Ectodermal cell (in vitro differentiated cells): ENCODE measurements at regions not wholly inside any gene's neighbourhood (a gene's known extent, or its start where the extent isn't known, plus 50 kb on each side); places are given as distances from the start of the nearest gene placed in this dataset.
"Not testable (repeated sequence)": the region's sequence is repeated elsewhere in the genome, so short reads cannot be mapped to it uniquely, and the experiment has no call there.

Source experiments
- H3K27ac ChIP-seq: 2 replicates; pipeline ENCODE4 v1.7.0; 2013; ENCODE audit warnings: mild to moderate bottlenecking, low read depth, low read length; ENCODE audit not compliant: insufficient read depth, poor library complexity, severe bottlenecking
- H3K27me3 ChIP-seq: 2 replicates; pipeline ENCODE4 v1.7.0; 2013; ENCODE audit warnings: mild to moderate bottlenecking, low read length; ENCODE audit not compliant: insufficient read depth, control insufficient read depth, poor library complexity, severe bottlenecking
- H3K36me3 ChIP-seq: one replicate; pipeline ENCODE4 v1.7.0; 2013; ENCODE audit warnings: low read length; ENCODE audit not compliant: control insufficient read depth, insufficient read depth
- H3K4me1 ChIP-seq: one replicate; pipeline ENCODE4 v1.7.0; 2013; ENCODE audit warnings: low read length; ENCODE audit not compliant: control insufficient read depth, insufficient read depth
- H3K4me3 ChIP-seq: 2 replicates; pipeline ENCODE4 v1.7.0; 2013; ENCODE audit warnings: low read depth, low read length, control low read depth; ENCODE audit not compliant: insufficient read depth
- H3K9me3 ChIP-seq: 2 replicates; pipeline ENCODE4 v1.7.0; 2013; ENCODE audit warnings: mild to moderate bottlenecking, low read length, moderate library complexity; ENCODE audit not compliant: control insufficient read depth
- WGBS, 2 experiments: methylation state at CpG; one replicate each; pipeline ENCODE4 v1.1.7; 2013; ENCODE audit warnings: missing lambda C conversion rate in 2 of 2; 5-methylcytosine and 5-hydroxymethylcytosine counted together

DNA sequence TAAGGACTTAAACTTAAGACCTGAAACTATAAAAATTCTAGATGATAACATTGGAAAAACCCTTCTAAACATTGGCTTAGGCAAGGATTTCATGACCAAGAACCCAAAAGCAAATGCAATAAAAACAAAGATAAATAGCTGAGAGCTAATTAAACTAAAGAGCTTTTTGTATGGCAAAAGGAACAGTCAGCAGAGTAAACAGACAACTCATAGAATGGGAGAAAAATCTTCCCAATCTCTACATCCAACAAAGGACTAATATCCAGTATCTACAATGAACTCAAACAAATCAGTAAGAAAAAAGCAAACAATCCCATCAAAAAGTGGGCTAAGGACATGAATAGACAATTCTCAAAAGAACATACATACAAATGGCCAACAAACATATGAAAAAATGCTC lies 316.1 kb downstream of the HGF start:
- H3K9me3 ChIP-seq, H3K27me3 ChIP-seq, H3K4me1 ChIP-seq, H3K36me3 ChIP-seq, H3K27ac ChIP-seq, H3K4me3 ChIP-seq: not testable (repeated sequence)

DNA sequence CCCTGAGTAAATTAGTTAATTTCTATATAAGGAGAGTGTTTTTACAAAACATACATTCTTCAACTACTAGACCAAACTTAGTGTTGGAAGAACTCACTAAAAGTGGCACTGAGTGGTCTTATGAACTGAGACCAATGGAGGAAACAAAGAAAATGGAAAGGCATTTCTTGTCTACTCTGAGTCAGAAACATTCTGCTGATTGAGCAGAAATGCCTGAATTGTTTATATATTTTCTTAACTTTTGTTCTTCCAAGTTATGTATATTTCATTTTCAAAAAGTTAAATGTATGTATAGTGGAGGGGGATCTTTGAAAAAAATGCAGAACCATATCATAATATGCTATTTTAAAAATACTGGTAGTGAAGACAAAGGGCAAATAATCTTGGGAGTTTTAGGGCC lies 320.7 kb downstream of the HGF start:
- Histone ChIP-seq H3K27ac (no peak overlapping the region), H3K4me1 (no peaks in the 10 kb centered on the region), H3K9me3 (no peaks in the 10 kb centered on the region), H3K27me3 (no peaks in the 10 kb centered on the region), H3K36me3 (no peaks in the 10 kb centered on the region), H3K4me3 (no peak overlapping the region)

GRCh38 chr7:81447351-81447952 lies 322.4 kb downstream of the HGF start:
- no peak overlapping the region for H3K4me3 ChIP-seq
- no peaks in the 10 kb centered on the region for H3K4me1 ChIP-seq
- H3K9me3 ChIP-seq: no peaks in the 10 kb centered on the region
- H3K36me3 ChIP-seq: no peaks in the 10 kb centered on the region
- 39 to 44% methylated on average over 3 of the region's 4 CpGs for WGBS, 2 experiments
- no peak overlapping the region for H3K27ac ChIP-seq
- no peaks in the 10 kb centered on the region for H3K27me3 ChIP-seq

DNA sequence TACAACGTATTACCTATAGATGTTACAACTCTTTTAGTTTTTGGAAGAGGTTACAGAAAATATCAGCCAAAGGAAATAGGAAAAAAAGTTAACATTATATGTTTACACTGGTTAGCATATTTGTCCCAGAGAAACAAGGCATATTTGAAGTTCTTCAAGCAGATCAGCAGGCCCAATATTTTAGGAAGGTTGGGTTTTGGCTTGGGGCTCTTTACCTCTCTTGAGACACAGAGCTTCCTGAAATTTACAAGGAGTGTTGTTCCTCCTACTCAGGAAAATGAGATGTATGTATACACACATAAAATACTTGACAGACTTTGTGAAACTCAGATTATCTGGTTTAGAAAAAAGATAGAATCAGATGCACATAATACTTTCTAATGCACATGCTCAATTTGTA lies 323.6 kb downstream of the HGF start:
- no peaks in the 10 kb centered on the region for H3K27me3 ChIP-seq
- H3K9me3 ChIP-seq: no peaks in the 10 kb centered on the region
- H3K4me3 ChIP-seq: no peak overlapping the region
- no peak overlapping the region for H3K27ac ChIP-seq
- H3K36me3 ChIP-seq: no peaks in the 10 kb centered on the region
- no peaks in the 10 kb centered on the region for H3K4me1 ChIP-seq
- WGBS, 2 experiments: 100% methylated on average over 1 of the region's 1 CpG; no CpG with 5 or more reads in 1 of the 2 experiments

DNA sequence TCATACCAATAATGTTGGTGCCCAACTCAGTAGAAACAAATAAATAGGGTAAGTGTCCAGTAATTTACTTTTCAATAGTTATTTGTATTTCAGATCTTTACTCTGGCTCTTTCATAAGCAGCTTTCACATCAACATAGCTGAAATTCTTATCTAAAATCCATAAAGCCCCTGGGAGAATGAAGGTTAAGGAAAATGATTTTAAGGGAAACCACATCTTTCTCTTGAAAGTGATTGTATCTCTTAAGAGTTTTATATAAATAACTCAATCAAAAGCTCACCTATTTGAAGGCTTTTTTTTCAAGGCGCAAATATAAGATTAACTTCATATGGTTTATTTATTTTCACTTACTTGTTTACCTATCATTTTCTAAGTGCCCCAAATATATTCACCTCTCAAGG lies 324.4 kb downstream of the HGF start:
- H3K27ac ChIP-seq: no peak overlapping the region
- H3K36me3 ChIP-seq: no peaks in the 10 kb centered on the region
- no peaks in the 10 kb centered on the region for H3K4me1 ChIP-seq
- H3K27me3 ChIP-seq: no peaks in the 10 kb centered on the region
- no peaks in the 10 kb centered on the region for H3K9me3 ChIP-seq
- H3K4me3 ChIP-seq: no peak overlapping the region
- WGBS, 2 experiments: no CpG with 5 or more reads among the region's 1 CpG

- no peak overlapping the region for H3K27ac ChIP-seq
- H3K4me1 ChIP-seq: no peaks in the 10 kb centered on the region
- H3K27me3 ChIP-seq: no peaks in the 10 kb centered on the region
- no peaks in the 10 kb centered on the region for H3K36me3 ChIP-seq
- H3K9me3 ChIP-seq: no peaks in the 10 kb centered on the region
- H3K4me3 ChIP-seq: no peak overlapping the region
- no CpG with 5 or more reads among the region's 1 CpG for WGBS, 2 experiments
Measured at GRCh38 chr7:81441750-81442149, 328.1 kb downstream of the HGF start.

DNA sequence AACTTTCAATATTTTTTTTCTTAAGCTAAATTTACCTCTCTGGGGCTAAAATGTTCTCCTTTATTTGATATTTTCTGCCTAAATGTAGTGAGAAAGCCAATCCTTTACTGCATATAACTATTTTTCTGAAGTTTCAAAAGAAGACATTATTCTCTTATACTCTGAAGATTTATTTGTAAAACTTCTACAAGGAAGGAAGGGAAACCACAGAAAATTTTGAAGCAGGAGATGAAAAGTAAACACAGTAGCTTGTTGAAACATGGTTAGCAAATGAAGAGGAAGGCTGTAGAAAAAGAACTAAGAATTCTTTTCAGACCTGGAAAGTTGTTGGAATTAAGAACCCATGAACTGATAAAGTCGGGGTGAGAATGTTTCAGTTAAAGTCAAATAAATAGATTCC lies 330.3 kb downstream of the HGF start:
- Histone ChIP-seq H3K4me1 (no peaks in the 10 kb centered on the region), H3K27ac (no peak overlapping the region), H3K4me3 (no peak overlapping the region), H3K36me3 (no peaks in the 10 kb centered on the region), H3K9me3 (no peaks in the 10 kb centered on the region), H3K27me3 (no peaks in the 10 kb centered on the region)
- WGBS, 2 experiments: 85% methylated on average over 1 of the region's 1 CpG; no CpG with 5 or more reads in 1 of the 2 experiments

- H3K9me3 ChIP-seq, H3K27me3 ChIP-seq, H3K36me3 ChIP-seq, H3K27ac ChIP-seq, H3K4me3 ChIP-seq, H3K4me1 ChIP-seq: not testable (repeated sequence)
- WGBS, 2 experiments: 95 to 96% methylated on average over 29 of the region's 29 CpGs
Measured at GRCh38 chr7:81437160-81437559, 332.7 kb downstream of the HGF start.

GRCh38 chr7:81433692-81434331 lies 336.0 kb downstream of the HGF start:
- no peak overlapping the region for H3K27ac ChIP-seq
- no peaks in the 10 kb centered on the region for H3K27me3 ChIP-seq
- H3K9me3 ChIP-seq: no peaks in the 10 kb centered on the region
- no peaks in the 10 kb centered on the region for H3K36me3 ChIP-seq
- H3K4me1 ChIP-seq: no peaks in the 10 kb centered on the region
- 77 to 79% methylated on average over 2 to 3 of the region's 3 CpGs for WGBS, 2 experiments
- H3K4me3 ChIP-seq: no peak overlapping the region

DNA sequence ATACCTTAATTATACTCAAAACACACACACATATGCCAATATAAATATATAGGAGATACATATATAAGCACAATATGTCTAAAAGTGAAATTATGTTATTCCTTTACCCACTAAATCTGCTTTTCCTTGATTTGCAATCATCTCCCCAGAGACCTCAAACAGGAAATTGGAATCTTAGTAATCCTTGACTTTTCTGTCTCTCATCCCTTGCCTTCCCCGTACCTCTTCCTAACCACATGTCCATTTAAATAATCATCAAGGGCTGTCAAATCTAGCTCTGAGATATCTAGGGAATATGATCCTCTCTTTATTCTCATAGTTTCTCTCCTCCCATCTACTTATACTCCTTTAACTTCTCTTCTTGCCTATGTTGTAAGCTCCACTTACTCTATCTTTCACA lies 336.6 kb downstream of the HGF start:
- Histone ChIP-seq H3K27me3 (no peaks in the 10 kb centered on the region), H3K27ac (no peak overlapping the region), H3K36me3 (no peaks in the 10 kb centered on the region), H3K4me1 (no peaks in the 10 kb centered on the region), H3K9me3 (no peaks in the 10 kb centered on the region), H3K4me3 (no peak overlapping the region)
- WGBS, 2 experiments: 92 to 100% methylated on average over 1 of the region's 1 CpG

DNA sequence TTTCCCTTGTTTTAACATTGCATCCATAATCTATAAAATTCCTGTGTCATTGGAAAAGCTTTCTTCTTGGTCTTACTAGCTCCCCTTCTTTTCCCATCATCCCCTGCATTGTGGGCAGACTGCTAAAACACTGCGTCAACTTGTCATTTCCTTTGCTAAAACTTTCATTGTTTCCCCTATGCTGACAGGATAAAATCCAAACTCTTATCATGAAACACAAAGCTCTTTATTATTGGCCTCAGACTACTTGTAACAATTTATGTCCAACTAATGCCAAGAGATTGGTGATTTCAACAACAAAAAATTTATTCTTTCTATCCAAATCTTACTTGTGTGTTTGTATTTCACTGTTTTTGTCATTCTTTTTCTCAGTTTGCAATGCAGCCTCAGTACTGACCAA lies 339.1 kb downstream of the HGF start:
- H3K9me3 ChIP-seq: no peaks in the 10 kb centered on the region
- no peaks in the 10 kb centered on the region for H3K36me3 ChIP-seq
- no peak overlapping the region for H3K27ac ChIP-seq
- 89 to 91% methylated on average over 1 of the region's 1 CpG for WGBS, 2 experiments
- H3K27me3 ChIP-seq: no peaks in the 10 kb centered on the region
- no peak overlapping the region for H3K4me3 ChIP-seq
- no peaks in the 10 kb centered on the region for H3K4me1 ChIP-seq
